22Rv1 (cell line): ENCODE measurements at regions not wholly inside any gene's neighbourhood (a gene's known extent, or its start where the extent isn't known, plus 50 kb on each side); places are given as distances from the start of the nearest gene placed in this dataset.

Experiments
- H3K27ac ChIP-seq: fragments of 450-650 bp; 2 replicates; pipeline ENCODE4 v1.5.1; 2017
- ZFX ChIP-seq: fragments of 450-650 bp; IDR thresholded peaks from 2 replicates; pipeline ENCODE4 v1.6.1; 2017; ENCODE audit warnings: antibody characterized with exemption, borderline replicate concordance
- TF ChIP-seq, protein P1 (sequence below): fragments of 450-650 bp; IDR thresholded peaks from 2 replicates; pipeline ENCODE4 v1.5.1; 2017; ENCODE audit warnings: mild to moderate bottlenecking

DNA sequence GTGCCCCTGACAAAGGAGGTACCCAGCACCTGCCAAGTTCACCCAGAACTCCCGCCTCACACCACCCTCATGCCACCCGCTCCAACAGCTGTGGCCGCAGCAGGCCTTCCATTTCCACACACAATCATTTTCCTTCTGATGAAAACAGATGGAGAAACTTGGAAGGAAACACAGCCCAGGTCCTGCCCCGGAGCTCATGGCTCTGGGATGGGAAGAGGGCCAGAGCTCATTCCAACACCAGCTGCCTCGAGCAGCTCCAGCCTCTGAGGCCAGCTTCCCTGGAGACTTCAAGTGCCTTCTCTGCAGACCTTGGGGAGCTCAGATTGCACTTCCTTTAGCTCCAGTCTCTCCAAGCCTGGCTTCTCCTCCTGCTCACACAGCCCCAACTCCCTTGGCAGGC, 55.1 kb upstream of the CMKLR1 start:
- no peak overlapping the region for H3K27ac ChIP-seq
- TF ChIP-seq, protein P1, sequence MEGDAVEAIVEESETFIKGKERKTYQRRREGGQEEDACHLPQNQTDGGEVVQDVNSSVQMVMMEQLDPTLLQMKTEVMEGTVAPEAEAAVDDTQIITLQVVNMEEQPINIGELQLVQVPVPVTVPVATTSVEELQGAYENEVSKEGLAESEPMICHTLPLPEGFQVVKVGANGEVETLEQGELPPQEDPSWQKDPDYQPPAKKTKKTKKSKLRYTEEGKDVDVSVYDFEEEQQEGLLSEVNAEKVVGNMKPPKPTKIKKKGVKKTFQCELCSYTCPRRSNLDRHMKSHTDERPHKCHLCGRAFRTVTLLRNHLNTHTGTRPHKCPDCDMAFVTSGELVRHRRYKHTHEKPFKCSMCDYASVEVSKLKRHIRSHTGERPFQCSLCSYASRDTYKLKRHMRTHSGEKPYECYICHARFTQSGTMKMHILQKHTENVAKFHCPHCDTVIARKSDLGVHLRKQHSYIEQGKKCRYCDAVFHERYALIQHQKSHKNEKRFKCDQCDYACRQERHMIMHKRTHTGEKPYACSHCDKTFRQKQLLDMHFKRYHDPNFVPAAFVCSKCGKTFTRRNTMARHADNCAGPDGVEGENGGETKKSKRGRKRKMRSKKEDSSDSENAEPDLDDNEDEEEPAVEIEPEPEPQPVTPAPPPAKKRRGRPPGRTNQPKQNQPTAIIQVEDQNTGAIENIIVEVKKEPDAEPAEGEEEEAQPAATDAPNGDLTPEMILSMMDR: no peak
- TF ChIP-seq ZFX: no peak

DNA sequence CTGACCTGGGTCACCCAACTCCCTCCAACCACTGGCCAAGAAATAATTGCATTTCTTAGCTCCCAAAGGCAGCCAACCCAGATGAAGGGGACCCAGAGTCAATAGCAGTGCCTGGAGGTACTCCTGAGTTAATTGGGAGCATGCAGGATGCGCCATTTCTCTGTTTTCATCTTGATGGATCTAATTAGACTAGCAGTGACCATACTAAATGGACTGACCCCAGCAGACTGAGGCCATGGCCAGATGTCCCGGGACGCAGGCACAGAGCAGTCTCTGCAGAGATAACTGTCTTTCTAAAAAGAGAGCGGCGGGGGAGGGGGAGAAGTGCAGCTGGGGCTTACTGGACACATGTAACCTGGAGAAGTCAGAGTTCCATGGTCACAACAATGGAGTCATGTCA, 53.2 kb upstream of the CMKLR1 start:
- no peak overlapping the region for H3K27ac ChIP-seq
- TF ChIP-seq, protein P1: no peak
- TF ChIP-seq ZFX: no peak

DNA sequence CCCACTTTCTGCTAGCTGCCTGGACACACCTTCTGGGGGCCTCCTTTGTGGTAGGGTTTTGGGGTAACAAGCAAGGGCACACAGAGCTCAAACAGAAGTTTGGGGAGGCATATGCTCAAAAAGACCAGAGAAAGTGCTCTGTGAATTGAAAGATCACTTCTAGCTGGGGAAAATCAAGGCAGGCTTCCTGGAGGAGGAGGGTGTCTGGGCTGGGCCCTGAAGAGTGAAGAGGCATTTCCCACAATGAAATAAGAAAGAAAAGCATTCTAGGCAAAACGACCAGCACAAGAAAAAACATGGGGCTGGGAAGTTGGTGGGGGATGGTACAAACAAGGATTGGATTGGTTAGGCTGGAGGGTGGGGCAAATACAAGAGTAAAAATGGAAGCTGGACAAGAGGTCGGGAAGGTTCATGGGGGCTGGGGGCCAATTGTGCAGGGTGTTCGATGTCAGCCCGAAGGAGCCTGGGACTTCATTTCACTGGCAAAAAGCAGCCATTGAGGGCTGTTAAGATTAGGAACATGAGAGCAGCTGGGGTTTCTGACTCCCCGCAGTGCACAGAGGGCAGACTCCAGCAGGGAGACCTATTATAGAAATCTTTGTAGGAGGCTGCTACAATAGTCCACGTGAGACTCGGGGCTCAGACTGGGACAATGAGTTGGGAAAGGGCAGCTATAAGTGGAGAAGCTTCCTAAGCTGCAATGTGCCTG, 51.5 kb upstream of the CMKLR1 start:
- H3K27ac ChIP-seq: no peak overlapping the region
- TF ChIP-seq ZFX: no peak
- TF ChIP-seq, protein P1: no peak

DNA sequence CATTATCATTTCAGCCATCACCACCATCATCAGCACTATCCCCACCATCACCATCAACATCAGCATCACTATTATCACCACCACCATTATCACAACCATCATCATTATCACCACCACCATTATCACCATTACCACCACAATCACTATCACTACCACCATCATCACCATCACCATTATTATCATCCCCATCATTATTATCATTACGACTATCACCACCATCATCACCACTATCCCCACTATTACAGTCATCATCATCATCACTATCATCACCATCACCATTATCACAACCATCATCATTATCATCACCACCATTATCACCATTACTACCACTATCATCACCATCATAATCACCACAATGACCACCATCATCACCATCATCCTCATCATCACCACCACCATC, 50.4 kb upstream of the CMKLR1 start:
- no peak overlapping the region for H3K27ac ChIP-seq
- TF ChIP-seq, protein P1: no peak
- TF ChIP-seq ZFX: no peak
